ENCODE measurements at regions not wholly inside any gene's neighbourhood (a gene's known extent, or its start where the extent isn't known, plus 50 kb on each side); places are given as distances from the start of the nearest gene placed in this dataset.

- TF ChIP-seq, protein P1, sequence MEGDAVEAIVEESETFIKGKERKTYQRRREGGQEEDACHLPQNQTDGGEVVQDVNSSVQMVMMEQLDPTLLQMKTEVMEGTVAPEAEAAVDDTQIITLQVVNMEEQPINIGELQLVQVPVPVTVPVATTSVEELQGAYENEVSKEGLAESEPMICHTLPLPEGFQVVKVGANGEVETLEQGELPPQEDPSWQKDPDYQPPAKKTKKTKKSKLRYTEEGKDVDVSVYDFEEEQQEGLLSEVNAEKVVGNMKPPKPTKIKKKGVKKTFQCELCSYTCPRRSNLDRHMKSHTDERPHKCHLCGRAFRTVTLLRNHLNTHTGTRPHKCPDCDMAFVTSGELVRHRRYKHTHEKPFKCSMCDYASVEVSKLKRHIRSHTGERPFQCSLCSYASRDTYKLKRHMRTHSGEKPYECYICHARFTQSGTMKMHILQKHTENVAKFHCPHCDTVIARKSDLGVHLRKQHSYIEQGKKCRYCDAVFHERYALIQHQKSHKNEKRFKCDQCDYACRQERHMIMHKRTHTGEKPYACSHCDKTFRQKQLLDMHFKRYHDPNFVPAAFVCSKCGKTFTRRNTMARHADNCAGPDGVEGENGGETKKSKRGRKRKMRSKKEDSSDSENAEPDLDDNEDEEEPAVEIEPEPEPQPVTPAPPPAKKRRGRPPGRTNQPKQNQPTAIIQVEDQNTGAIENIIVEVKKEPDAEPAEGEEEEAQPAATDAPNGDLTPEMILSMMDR (IDR thresholded peaks at IDR 0.05): no peak
- Histone ChIP-seq H3K27ac (no peak overlapping the region), H3K36me3 (no peaks in the 10 kb centered on the region), H3K4me1 (peaks cover 8% of the 10 kb centered on the region), H3K27me3 (ENCODE audit: low read depth) (no peaks in the 10 kb centered on the region), H3K9me3 (no peaks in the 10 kb centered on the region), H3K4me3 (no peak overlapping the region)
- intact Hi-C loops (cut with DNase I): no loop called here
- no peak for DNase-seq
- no peak for ATAC-seq
Measured at GRCh38 chr12:76256321-76256720, 91.9 kb downstream of the BBS10 start.

- DNase-seq: no peak
- Histone ChIP-seq H3K4me3 (no peak overlapping the region), H3K4me1 (peaks cover 8% of the 10 kb centered on the region), H3K36me3 (no peaks in the 10 kb centered on the region), H3K9me3 (no peaks in the 10 kb centered on the region), H3K27ac (no peak overlapping the region), H3K27me3 (ENCODE audit: low read depth) (no peaks in the 10 kb centered on the region)
- TF ChIP-seq, protein P1 (IDR thresholded peaks at IDR 0.05): no peak
- no peak for ATAC-seq
- intact Hi-C loops (cut with DNase I): no loop called here
Measured at GRCh38 chr12:76255692-76256091, 92.5 kb downstream of the BBS10 start.

GRCh38 chr12:76255281-76255680, 92.9 kb downstream of the BBS10 start:
- Histone ChIP-seq H3K9me3 (no peaks in the 10 kb centered on the region), H3K36me3 (no peaks in the 10 kb centered on the region), H3K4me1 (peaks cover 7% of the 10 kb centered on the region), H3K4me3 (no peak overlapping the region), H3K27me3 (ENCODE audit: low read depth) (no peaks in the 10 kb centered on the region), H3K27ac (no peak overlapping the region)
- ATAC-seq (no peak), DNase-seq (no peak)
- intact Hi-C loops (cut with DNase I): no loop called here
- TF ChIP-seq, protein P1 (IDR thresholded peaks at IDR 0.05): no peak

DNA sequence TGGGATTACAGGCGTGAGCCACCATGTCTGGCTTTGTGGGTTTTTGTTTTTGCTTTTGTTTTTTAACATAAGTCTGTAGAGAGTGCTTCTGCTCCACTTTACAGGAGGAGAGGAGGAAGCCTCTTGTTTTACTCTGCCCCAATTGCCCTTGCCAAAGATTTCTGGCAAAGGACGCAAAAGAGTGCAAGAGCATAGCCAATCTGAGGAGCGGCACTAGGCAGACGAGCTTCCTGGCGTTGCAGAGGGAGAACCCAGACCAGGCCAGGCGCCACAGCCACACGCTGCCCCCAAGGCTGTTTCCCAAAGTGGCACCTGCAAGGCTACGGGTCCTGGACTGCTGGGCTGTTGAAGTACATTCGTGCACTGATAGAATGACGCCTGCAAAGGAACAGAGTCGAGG, 96.2 kb downstream of the BBS10 start:
- Histone ChIP-seq H3K27ac (no peak overlapping the region), H3K4me1 (no peaks in the 10 kb centered on the region), H3K36me3 (no peaks in the 10 kb centered on the region), H3K9me3 (no peaks in the 10 kb centered on the region), H3K4me3 (no peak overlapping the region), H3K27me3 (ENCODE audit: low read depth) (no peaks in the 10 kb centered on the region)
- TF ChIP-seq, protein P1 (IDR thresholded peaks at IDR 0.05): no peak
- intact Hi-C loops (cut with DNase I): no loop called here
- ATAC-seq (no peak), DNase-seq (no peak)

- Histone ChIP-seq H3K36me3 (no peaks in the 10 kb centered on the region), H3K27ac (no peak overlapping the region), H3K4me1 (no peaks in the 10 kb centered on the region), H3K9me3 (no peaks in the 10 kb centered on the region), H3K4me3 (no peak overlapping the region), H3K27me3 (ENCODE audit: low read depth) (no peaks in the 10 kb centered on the region)
- no peak for DNase-seq
- intact Hi-C loops (cut with DNase I): no loop called here
- ATAC-seq: no peak
- TF ChIP-seq, protein P1 (IDR thresholded peaks at IDR 0.05): no peak
Measured at GRCh38 chr12:76250256-76250655, 98.0 kb downstream of the BBS10 start.

DNA sequence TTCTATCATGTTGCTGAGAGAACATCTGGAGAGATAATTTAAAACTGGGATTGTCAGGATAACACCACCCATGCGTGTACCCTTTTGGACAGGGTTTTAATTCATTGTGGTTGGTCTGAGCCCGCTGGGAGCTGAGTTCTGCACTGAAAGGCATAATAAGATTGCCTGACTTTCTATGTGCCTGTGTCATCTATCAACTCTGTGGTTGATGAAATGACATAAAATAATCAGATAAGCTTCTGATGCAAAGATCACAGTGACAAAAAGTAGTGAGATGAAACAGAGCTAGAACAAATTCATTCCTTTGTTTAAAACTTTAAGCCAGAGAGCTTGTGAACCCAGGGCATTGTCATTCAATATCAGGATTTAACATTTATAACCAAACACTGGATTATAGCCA, 98.7 kb downstream of the BBS10 start:
- Histone ChIP-seq H3K27ac (no peak overlapping the region), H3K36me3 (no peaks in the 10 kb centered on the region), H3K4me1 (no peaks in the 10 kb centered on the region), H3K4me3 (no peak overlapping the region), H3K27me3 (ENCODE audit: low read depth) (no peaks in the 10 kb centered on the region), H3K9me3 (no peaks in the 10 kb centered on the region)
- intact Hi-C loops (cut with DNase I): no loop called here
- TF ChIP-seq, protein P1 (IDR thresholded peaks at IDR 0.05): no peak
- DNase-seq (no peak), ATAC-seq (no peak)
